Endodermal cell (in vitro differentiated cells): ENCODE measurements at regions not wholly inside any gene's neighbourhood (a gene's known extent, or its start where the extent isn't known, plus 50 kb on each side); places are given as distances from the start of the nearest gene placed in this dataset.
A peak's percentile ranks its signal among the peaks of the same experiment; 100 is the strongest.

Experiments used
- DNase-seq: peaks from one replicate; pipeline ENCODE4 v3.0.0-alpha.2; 2017
- H3K27ac ChIP-seq: 2 replicates; pipeline ENCODE4 v1.5.1; 2013; ENCODE audit warnings: mild to moderate bottlenecking, low read depth, low read length, moderate library complexity
- H3K27me3 ChIP-seq: 2 replicates; pipeline ENCODE4 v1.6.1; 2013; ENCODE audit warnings: mild to moderate bottlenecking, low read length, moderate library complexity; ENCODE audit not compliant: insufficient read depth, control insufficient read depth, poor library complexity, severe bottlenecking
- H3K36me3 ChIP-seq: 2 replicates; pipeline ENCODE4 v1.7.0; 2013; ENCODE audit warnings: mild to moderate bottlenecking, low read length, moderate library complexity; ENCODE audit not compliant: control insufficient read depth, insufficient read depth
- H3K4me1 ChIP-seq: one replicate; pipeline ENCODE4 v1.7.0; 2013; ENCODE audit warnings: low read length; ENCODE audit not compliant: control insufficient read depth, insufficient read depth
- H3K4me3 ChIP-seq: 2 replicates; pipeline ENCODE4 v1.5.1; 2013; ENCODE audit warnings: mild to moderate bottlenecking, low read length, moderate library complexity
- H3K9ac ChIP-seq: 2 replicates; pipeline ENCODE4 v1.6.1; 2013; ENCODE audit warnings: mild to moderate bottlenecking, low read length, moderate library complexity; ENCODE audit not compliant: poor library complexity, severe bottlenecking; ENCODE audit errors: extremely low read depth
- H3K9me3 ChIP-seq: 2 replicates; pipeline ENCODE4 v1.6.1; 2013; ENCODE audit warnings: mild to moderate bottlenecking, low read length, moderate library complexity; ENCODE audit not compliant: control insufficient read depth
- H3K27ac Mint-ChIP-seq: 2 replicates; pipeline ENCODE4 v1.8.0; 2020; ENCODE audit warnings: mixed read lengths
- H3K27me3 Mint-ChIP-seq: 2 replicates; pipeline ENCODE4 v1.8.0; 2021; ENCODE audit warnings: mild to moderate bottlenecking, mixed read lengths; ENCODE audit not compliant: insufficient read depth
- H3K36me3 Mint-ChIP-seq: 2 replicates; pipeline ENCODE4 v1.8.0; 2020; ENCODE audit warnings: low read depth, mixed read lengths
- H3K4me1 Mint-ChIP-seq: 2 replicates; pipeline ENCODE4 v1.8.0; 2020; ENCODE audit warnings: mixed read lengths
- H3K4me3 Mint-ChIP-seq: 2 replicates; pipeline ENCODE4 v1.8.0; 2020; ENCODE audit warnings: mild to moderate bottlenecking, moderate library complexity, mixed read lengths
- H3K9me3 Mint-ChIP-seq: 2 replicates; pipeline ENCODE4 v1.8.0; 2020; ENCODE audit warnings: mild to moderate bottlenecking, mixed read lengths
- WGBS, 2 experiments: methylation state at CpG; one replicate each; pipeline versions ENCODE4 v1.1.5 to v1.1.7; 2013; ENCODE audit warnings: missing lambda C conversion rate in 2 of 2, mixed read lengths in 1 of 2; ENCODE audit not compliant: insufficient coverage in 1 of 2, insufficient read length in 1 of 2; 5-methylcytosine and 5-hydroxymethylcytosine counted together
- TF ChIP-seq, protein P1 (sequence below): fragments of 200-600 bp; sonication (generic); conservative IDR thresholded peaks from 2 replicates; pipeline ENCODE4 v1.5.0; 2021; ENCODE audit warnings: antibody characterized with exemption, mild to moderate bottlenecking

DNA sequence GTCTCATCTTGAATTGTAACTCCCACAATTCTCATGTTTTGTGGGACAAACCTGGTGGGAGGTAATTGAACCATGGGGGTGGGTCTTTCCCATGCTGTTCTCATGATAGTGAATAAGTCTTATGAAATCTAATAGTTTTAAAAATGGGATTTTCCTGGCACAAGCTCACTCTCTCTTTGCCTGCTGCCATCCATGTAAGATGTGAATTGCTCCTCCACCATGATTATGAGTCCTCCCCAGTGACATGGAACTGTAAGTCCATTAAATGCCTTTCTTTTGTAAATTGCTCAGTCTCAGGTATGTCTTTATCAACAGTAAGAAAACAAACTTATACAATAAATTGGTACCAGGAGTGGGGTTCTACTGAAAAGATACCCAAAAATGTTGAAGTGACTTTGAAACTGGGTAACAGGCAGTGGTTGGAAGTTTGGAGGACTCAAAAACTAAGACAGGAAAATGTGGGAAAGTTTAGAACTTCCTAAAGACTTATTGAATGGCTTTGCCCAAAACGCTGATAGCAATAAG lies 601.4 kb downstream of the ZEB2 start:
- DNase-seq = no peak
- Mint-ChIP-seq H3K4me3 (no peak overlapping the region), H3K4me1 (no peaks in the 10 kb centered on the region), H3K27ac (no peak overlapping the region), H3K36me3 (peaks cover 12% of the 10 kb centered on the region), H3K9me3 (peaks cover 38% of the 10 kb centered on the region), H3K27me3 (peaks cover 1% of the 10 kb centered on the region)
- no peak overlapping the region for H3K9ac ChIP-seq
- WGBS, 2 experiments = 94 to 100% methylated on average over 1 of the region's 1 CpG
- no peaks in the 10 kb centered on the region for H3K4me1 ChIP-seq
- H3K9me3 ChIP-seq = peaks cover 35% of the 10 kb centered on the region
- no peak overlapping the region for H3K27ac ChIP-seq
- no peaks in the 10 kb centered on the region for H3K36me3 ChIP-seq
- H3K4me3 ChIP-seq = peak overlapping the region; percentile 53
- TF ChIP-seq, protein P1, sequence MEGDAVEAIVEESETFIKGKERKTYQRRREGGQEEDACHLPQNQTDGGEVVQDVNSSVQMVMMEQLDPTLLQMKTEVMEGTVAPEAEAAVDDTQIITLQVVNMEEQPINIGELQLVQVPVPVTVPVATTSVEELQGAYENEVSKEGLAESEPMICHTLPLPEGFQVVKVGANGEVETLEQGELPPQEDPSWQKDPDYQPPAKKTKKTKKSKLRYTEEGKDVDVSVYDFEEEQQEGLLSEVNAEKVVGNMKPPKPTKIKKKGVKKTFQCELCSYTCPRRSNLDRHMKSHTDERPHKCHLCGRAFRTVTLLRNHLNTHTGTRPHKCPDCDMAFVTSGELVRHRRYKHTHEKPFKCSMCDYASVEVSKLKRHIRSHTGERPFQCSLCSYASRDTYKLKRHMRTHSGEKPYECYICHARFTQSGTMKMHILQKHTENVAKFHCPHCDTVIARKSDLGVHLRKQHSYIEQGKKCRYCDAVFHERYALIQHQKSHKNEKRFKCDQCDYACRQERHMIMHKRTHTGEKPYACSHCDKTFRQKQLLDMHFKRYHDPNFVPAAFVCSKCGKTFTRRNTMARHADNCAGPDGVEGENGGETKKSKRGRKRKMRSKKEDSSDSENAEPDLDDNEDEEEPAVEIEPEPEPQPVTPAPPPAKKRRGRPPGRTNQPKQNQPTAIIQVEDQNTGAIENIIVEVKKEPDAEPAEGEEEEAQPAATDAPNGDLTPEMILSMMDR = no peak
- H3K27me3 ChIP-seq = no peaks in the 10 kb centered on the region

DNA sequence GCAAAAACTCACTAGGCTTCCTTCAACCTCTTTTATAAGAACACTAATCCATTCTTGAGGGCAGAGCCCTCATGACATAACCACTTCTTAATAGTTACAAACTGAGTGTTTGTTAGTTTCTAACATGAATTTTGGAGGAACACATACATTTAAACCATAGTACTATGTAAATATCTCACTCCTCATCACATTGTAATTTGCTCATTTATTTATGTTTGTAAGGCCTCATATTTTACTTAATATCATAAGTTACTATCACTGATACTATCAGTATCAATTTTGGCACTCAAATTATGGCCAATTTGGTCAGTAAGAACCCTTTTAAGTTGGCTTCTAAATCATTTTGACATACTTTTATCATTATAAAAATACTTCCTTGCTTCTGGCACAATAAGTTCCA lies 603.1 kb downstream of the ZEB2 start:
- Histone ChIP-seq H3K4me1 (no peaks in the 10 kb centered on the region), H3K9me3 (peaks cover 35% of the 10 kb centered on the region), H3K9ac (no peak overlapping the region), H3K27ac (no peak overlapping the region), H3K4me3 (no peak overlapping the region), H3K36me3 (no peaks in the 10 kb centered on the region), H3K27me3 (no peaks in the 10 kb centered on the region)
- H3K36me3 Mint-ChIP-seq = peaks cover 12% of the 10 kb centered on the region
- H3K9me3 Mint-ChIP-seq = peaks cover 30% of the 10 kb centered on the region
- no peak overlapping the region for H3K27ac Mint-ChIP-seq
- peaks cover 4% of the 10 kb centered on the region for H3K4me1 Mint-ChIP-seq
- TF ChIP-seq, protein P1 = no peak
- peaks cover 1% of the 10 kb centered on the region for H3K27me3 Mint-ChIP-seq
- DNase-seq = no peak
- H3K4me3 Mint-ChIP-seq = no peak overlapping the region

DNA sequence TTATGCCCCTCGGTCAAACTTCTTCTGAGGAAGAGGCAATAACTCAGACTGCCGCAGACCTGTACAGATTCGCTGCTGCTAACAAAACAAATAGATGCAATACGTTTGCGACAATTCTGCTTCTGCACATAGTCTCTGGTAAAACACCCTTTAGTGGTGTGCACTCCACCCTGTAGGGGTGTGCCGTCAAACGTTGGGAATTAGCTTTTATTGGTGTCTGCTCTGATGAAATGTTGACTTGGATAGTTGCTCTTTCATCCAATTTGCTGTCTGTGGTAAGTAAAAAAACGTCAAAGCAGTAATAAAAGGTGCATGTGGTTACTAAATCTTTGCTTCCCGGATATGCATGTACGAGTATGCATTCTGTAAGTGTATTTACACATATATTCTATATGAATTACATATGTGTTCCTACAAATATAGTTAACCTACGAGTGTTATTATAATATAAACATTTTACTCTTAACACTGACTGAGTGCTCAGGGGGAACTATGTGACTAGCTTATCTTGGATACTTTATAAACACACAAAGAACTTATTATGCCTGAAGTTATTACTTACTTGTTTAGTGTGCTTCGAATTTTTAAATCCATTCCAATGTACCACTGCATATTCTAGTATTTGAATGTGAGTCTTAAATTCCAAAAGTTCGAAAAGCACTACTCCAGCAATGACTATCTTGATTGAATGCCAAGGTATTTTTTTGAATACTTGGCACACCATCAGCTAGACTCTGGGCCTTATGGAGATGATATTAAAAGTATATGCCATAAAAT lies 610.2 kb downstream of the ZEB2 start:
- H3K27ac ChIP-seq = no peak overlapping the region
- H3K9me3 Mint-ChIP-seq = no peaks in the 10 kb centered on the region
- H3K4me3 ChIP-seq = no peak overlapping the region
- no peaks in the 10 kb centered on the region for H3K27me3 Mint-ChIP-seq
- DNase-seq = no peak
- H3K36me3 ChIP-seq = no peaks in the 10 kb centered on the region
- H3K9ac ChIP-seq = no peak overlapping the region
- H3K4me3 Mint-ChIP-seq = no peak overlapping the region
- H3K27me3 ChIP-seq = no peaks in the 10 kb centered on the region
- H3K4me1 Mint-ChIP-seq = peaks cover 8% of the 10 kb centered on the region
- no peaks in the 10 kb centered on the region for H3K9me3 ChIP-seq
- 89 to 95% methylated on average over 7 to 12 of the region's 13 CpGs for WGBS, 2 experiments
- H3K36me3 Mint-ChIP-seq = no peaks in the 10 kb centered on the region
- no peaks in the 10 kb centered on the region for H3K4me1 ChIP-seq
- TF ChIP-seq, protein P1 = no peak
- H3K27ac Mint-ChIP-seq = no peak overlapping the region
